NCI-H2196 treated with DMSO at 0.1 percent for 48 hours (cell line): ENCODE measurements at regions not wholly inside any gene's neighbourhood (a gene's known extent, or its start where the extent isn't known, plus 50 kb on each side); places are given as distances from the start of the nearest gene placed in this dataset.
"Not testable (repeated sequence)": the region's sequence is repeated elsewhere in the genome, so short reads cannot be mapped to it uniquely, and the experiment has no call there.

ENCODE experiments used
- DNase-seq: peaks from one replicate; lab custom pipeline; 2025; ENCODE audit not compliant: unreplicated experiment; lab: John Stamatoyannopoulos, UW

DNA sequence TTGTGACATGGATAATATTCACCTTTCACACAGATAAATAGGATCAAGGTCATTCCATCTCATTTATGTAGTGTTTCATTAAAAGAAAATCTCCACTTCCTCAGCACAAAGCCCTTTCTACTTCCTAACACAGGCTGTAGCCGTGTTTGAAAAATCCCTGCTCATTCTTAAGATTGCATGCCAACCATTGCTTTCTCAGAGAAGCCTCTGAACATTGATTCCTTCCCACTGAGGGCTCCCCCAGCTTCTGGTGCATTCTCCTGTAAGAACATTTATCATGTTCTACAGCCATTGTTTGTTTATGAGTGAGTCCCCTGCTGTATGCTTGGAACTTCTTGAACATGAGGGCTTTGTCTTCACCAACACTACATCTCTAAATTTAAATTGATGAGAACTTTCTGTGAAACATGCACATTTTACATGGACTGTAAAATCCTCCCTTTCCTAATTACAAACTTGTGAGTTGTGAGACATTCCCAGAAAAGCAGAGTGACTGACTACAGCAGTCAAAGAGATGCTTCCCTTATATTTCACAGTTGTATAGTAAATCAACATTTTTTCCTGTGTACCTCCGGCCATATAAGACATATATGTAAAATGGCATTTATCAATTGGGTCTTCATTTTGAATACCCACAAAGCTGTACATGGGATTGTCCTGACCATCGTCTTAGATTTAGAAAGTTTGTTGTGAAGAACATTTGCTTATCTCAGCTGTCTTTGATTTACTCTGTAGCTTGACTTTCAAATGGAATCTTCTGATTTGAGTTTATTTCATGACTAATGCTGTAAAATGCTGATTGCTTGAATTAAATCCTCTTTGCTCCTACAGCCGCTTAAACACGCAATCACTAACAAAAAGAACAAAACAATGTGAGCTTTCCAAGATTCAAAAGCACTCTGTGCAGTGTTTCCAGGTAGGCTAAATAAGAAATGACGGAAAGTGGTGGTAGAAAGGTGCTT is 600.5 kb upstream of the SLIT2 start:
- DNase-seq, result no peak

DNA sequence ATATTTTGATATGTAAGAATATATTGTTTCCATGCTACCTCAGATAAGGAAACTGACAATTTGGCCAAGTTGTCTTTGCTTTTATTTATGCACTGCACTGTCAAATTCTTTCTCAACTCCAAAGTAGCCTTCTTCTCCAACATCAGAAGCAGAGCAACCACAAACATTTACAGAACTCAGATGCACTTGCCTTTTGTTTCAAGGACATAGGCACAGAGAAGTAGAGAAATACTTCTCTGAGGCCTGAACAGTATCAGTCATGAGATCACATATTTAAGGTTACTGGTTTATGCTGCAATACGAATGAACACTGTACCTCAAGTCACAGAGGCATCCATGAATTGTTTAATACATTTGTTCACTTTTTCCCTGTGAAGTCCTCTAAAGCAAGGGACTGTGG is 606.1 kb upstream of the SLIT2 start:
- no peak for DNase-seq

DNA sequence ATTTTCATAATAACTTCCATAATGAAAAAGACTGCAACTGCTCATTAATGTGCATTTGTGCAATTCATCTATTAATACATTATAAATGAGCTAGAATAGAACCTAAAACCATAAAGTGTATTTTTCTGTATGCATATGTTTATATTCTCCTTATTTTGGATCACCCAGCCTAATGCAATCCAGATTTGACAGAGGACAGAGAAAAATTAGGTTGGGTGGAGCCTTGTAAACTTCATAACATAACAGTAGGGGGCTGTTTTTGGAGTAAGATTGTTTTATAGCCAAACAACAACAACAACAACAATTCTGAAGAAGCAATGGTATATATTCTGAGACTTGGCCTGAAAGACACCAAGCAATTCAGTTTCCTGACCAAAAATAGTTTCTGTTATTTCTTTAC is 615.3 kb upstream of the SLIT2 start:
- no peak for DNase-seq

DNA sequence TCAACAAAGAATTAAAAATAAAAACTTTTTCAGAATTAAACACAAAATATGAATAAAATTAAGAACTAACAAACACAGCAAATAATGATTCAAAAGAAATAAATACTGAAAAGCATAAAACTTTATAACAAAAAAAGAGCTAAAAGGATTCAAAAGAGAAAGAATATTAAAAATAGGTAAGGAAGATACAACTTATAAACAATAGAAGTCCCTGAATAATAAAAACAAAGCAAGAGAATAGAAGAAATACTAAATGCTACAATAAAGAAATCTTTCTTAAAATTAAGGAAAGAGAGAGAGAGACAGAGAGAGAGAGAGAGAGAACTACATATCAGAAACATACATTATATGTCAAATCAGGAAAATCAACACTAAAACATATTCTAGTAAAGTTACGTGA is 619.9 kb upstream of the SLIT2 start:
- no peak for DNase-seq

DNA sequence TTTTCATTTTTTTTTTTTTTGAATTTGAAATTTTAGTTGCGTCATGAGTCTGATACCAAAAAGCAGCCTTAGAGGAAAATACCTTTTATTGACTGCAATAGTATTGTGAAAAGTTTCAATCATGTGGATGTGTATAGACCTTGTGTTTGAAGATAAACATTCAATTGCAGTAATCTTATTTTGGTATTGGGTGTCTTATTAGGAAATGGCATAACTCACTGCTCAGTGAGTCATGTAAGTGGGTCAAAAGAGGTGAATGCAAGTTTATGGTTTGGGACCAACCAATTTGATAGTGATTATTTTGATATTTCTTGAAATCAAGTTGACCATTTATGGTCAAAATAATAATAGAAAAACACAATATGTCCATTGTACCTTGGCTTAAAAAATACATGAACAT is 627.8 kb upstream of the SLIT2 start:
- DNase-seq, result no peak

DNA sequence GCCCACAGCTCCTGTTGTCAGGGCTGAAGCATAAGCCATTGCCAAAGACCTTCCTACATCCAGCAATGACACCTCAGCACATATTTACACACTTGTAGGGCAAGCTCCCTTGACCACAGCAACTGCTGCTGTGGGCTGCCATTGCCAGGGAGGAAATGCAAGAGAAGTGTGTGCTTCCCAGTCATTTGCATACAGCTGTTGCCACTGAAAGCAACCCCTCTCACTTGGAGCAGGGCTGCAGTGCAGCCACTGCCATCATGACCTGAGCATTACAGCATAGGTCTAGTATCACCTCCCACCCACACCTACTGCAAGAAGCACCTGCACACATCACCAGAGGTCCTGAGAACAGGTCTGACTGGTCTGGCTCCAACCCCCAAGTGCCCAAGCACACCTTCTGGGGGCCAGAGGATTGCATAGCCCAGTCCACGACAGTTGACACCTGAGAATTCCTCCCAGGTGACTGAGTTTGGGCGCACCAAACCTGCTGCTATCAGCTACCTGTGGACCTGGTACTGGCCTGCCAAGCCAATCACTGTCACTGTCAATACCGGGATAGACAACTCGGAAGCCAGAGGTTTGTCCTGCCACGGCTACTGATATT is 636.5 kb upstream of the SLIT2 start:
- no peak for DNase-seq

DNA sequence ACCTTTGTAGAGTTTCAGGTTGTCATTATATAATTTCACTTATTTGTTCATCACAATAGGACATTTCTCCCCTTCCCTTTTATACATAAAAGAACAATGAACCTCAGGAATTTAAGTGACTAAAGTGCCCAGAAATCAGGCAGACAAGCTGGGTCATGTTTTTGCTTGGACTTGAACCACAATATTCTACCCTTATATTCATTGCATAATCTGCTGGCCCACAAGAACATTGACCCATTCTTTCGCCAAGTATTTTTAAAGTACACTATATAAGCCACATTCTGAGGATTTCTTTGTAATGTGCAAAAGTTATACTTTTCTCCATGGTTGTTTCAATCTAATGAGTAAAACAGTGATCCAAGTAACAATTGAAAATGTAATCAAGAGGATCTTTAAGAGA is 637.5 kb upstream of the SLIT2 start:
- no peak for DNase-seq

DNA sequence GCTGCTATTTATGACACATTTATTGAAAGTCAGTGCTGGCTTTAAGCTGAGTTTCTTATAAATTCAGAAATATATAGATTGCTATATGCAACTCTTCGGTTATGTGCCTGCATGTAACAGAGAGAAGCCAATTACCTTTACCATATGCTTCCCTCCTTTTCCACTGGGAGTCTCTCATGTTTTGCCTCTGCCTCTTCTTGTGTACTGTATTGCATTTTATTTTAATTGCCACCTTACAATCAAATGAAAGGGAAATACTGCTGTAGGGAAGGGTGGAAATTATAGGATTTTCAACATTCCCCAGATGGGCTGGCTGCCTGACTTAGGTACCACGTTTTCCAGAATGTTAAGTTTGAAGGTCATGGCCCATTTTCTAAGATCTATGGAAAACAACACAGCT is 655.4 kb upstream of the SLIT2 start:
- DNase-seq, result no peak

DNA sequence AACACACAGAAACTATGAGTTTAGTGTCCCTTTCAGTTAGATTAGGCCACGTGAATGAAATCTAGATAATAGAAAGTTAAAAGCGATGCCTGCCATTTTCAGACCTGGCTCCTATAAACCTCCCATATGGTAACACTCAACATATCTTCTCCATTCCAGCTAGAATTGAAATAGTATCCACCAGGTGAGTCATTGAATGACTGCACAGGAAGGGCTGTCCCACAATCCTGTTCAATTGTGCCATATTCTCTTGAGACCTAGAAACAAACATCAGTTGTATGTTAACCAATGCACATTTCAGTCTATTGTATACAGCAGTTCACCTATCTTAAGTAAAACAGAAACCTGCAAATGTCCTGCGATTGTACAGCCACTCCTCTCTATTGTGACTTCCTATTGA is 659.3 kb upstream of the SLIT2 start:
- DNase-seq, result no peak

DNA sequence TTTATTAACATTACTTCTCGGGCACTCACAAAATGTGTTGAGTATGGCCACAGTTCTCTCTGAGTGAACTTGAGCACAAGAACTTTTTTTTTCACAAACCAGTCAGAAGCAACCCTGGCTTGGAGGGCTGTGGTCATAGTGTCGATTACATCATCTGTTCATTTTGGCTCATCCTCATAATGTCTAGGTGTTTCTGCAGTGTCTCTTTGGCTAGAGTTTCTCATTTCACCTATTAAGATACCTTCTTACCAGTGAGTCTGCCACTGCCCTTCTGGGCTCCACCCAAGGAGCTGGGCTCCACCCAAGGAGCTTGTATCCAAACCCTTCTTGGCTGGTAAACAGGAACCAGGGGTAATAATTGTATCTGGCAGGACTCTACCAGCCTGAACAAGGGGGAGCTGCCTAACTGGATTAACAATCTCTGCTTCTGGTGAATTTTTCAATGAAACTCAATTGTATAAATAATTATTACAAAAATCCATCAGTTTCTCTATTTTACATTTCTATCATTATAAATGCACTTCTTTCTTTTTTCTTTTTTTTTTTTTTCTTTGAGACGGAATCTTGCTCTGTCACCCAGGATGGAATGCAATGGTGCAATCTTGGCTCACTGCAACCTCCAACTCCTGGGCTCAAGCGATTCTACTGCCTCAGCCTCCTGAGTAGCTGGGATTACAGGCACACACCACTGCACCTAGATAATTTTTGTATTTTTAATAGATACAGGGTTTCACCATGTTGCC is 667.7 kb upstream of the SLIT2 start:
- DNase-seq, result no peak

DNA sequence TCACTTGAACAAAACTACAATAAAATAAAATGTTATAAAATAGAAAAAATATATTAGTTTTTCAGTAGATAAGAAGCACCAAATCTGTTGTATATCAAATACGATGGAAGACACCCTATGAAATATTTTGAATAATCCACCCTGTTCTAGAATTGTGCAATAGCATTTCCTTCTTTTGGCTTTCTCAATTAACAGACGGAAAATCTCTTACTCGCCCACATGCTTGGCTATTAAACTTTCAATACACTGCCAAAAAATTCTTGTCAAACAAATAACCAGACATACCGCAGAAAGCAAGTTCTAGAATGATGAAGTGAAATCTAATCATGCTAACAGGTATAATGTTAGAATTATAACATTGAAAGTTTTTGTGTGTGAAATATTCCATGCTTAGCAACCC is 671.6 kb upstream of the SLIT2 start:
- no peak for DNase-seq

DNA sequence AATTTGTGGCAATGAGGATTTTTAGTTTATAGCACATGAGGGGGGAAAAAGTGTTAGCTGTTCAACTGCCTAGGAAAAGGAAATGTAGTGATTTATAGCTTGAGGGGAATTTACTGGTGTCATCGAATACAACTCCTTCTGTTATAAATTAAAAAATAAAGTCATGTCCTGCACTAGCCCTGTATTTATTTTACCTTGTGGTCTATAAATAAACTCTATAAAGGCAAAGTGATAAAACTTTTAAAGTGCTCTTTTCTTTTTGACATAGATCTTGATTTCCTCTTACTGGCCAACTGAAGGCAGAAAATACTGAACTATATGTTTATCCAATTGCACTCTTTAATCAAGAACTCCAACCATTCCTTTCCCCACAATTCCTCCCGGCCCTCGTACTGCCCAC is 672.1 kb upstream of the SLIT2 start:
- DNase-seq, result no peak

DNA sequence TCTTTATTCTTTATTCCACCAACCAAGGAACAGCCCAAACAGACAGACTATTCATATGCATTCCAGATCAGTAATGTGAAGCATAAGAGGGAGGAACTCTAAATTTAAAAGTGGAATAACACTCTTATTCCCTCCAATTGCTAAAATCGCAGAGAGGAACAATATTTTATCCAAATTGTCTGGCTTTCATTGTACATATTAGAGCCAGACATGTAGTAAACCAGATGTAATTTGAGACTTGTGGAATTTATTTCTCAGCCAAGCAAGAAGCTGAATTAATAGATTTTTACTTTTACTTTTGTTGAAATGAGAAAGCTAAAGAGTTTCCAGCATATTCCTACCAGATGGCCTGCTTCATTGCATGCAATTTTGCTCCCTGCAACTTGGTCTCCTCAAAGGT is 674.6 kb upstream of the SLIT2 start:
- no peak for DNase-seq

DNA sequence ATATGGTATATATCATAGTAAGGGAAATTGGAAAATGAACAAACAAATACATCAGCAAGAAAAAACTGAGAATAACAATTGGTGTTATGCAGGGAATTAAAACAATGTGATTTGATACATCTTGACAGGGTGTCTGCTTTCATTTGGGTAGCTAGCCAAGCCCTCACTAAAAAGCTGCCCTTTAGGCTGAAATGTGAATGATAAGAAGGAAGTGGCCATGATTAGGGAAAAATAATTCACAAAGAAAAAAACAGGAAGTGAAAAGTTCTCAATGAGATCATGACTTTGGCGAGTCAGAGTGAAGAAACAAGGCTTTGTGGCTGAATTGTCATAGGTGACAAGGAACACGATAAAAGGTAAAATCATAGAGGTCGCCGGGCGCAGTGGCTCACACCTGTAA is 675.8 kb upstream of the SLIT2 start:
- no peak for DNase-seq

DNA sequence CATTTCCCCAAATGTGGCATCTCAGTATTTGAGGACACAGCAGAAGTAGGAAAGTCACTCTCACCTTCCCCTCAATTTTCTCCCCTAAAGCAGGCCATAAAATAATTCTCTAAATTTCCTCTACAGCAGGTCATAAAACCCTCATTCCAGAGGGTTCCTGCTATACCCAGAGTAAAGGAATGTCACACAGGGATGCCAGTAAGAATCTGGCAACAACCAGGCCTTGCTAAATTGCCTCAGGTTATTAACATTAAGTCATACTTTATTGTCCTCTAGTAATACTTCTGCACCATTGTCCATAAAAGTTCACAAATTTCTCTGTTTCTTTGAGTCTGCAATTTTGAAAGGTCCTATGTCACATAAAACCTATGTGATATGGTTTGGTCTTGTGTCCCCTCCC is 685.7 kb upstream of the SLIT2 start:
- no peak for DNase-seq

DNA sequence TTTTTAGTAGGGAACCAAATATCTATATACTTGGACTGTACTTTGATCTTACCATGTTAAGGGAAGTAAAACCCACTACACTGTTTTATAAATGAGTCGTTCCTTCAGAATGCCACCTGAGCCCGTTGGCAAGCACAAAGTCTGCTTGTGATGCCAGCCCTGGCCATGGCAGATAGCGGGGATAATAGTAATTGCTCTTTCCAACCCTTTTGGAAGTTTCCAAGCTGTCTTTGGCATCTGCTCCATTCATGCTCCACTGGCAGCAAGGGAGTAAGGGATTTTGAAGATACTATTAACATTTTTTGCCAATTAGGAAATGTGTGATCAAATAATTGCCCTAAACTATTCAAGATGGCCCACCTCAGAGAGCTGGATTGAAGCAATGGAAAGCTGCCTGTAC is 689.2 kb upstream of the SLIT2 start:
- no peak for DNase-seq

DNA sequence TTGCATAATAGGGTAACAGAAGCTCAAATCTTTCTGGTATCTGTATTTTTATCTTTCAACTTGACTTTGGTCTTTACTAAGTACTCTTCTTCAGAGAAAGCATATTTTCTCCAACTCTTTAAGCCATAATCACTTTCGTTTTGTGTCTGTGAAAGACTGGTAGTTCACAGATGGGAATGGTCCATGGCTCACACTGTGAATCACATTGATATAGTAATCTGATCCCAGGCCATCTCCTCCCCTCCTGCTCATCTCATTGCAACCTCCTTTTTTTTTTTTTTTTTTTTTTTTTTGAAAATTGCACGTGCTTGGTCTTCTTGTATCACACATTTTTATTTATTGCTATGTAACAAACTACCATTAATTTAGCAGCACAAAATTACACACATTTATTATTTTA is 694.5 kb upstream of the SLIT2 start:
- no peak for DNase-seq

DNA sequence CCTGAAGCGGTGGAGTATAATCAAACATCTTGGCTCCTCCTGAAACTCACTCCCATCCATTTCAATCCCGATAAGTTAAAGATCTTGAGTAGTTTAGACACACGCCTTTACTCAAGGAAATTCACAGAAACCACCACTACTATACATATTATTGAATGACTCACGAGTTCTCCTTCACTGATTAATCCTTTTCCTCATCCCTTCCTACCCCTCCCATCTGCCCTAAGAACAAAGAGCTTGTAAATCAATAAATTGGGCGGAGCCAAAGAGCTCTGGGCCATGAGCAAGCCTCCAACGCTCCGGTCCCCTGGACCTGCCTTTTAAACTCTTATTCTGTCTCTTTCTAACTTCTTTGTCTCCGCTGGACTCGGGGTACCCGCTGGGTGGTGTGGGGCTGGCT is 695.4 kb upstream of the SLIT2 start:
- DNase-seq, result not testable (repeated sequence)

DNA sequence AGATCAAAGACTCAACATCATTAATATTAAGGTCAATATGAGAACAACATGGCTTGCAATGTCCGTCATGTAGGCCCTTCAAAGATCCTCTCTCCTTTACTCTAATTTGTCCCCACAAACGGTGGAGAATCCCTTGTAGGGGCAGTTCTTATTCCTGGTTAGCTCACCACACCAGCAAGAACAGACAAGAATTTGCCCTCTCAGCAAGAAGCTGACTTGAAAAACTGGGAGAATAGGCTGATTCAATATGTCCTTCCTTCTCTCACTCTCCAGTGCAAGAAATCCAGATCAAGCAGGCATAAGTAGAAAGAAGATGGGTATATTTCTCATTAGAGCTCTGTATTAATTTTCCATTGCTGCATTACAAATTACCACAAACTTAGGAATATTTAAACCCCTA is 704.2 kb upstream of the SLIT2 start:
- DNase-seq, result no peak

DNA sequence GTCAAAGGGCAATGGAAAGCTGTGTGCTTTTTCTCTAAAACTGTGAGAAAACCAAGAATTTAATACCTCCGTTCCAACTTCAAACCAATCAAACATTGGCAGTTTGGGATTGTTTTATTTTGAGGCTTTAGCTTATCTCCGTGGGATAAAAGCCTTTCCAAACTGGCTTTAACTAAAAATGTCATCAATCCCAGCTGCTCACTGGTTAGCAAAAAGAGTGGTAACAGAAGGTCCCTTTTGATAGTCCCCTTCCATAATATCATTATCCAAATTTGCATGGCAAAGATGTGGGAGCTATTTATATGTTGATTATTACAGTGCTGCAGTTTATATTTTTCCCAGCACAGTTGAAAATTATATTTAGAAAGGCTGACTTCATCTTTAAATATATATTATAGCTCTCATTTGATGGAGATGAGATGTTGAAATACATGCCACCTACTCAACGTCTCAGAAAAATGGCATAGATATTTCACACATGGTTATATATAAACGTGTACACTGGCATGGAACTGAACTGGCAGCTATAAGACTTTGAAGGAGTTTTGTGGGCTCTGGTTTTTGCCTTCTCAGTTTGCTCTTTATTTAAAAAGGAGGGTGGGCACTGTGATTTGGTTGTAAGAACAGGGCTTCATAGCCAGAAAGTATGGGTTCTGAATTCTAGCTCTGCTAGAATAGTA is 707.1 kb upstream of the SLIT2 start:
- no peak for DNase-seq

DNA sequence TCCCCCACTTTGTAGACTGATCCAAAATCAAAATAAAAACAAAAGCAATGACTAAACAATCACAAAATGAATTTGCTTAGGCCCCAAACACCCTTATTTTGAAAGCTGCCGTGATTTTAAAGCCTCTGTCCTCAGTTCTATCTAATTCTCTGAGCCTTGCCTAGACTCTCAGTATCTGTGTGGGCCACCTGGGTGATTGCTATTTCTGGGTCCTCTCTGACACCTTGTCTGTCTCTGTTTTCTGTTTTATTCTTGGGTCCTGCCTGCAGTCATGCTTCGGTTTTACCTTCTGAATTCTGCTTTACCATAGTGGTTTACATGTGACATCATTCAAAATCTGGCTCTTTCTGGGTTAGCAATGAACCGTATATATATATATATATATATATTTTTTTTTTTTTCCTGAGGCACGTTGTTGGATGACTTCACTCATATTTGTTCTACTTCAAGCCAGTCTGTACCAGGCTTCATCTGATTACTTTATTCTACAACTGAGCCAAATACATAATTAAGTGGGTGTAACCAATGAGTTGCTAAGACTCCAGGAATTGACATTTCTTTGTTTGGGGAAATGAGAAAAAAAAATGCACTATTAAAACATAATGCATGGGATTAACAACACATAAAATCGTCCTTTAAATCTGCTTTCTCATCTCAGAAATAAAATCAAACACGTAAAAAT is 710.7 kb upstream of the SLIT2 start:
- no peak for DNase-seq
